SK-N-SH (cell line): ENCODE measurements at regions not wholly inside any gene's neighbourhood (a gene's known extent, or its start where the extent isn't known, plus 50 kb on each side); places are given as distances from the start of the nearest gene placed in this dataset.
A peak's percentile ranks its signal among the peaks of the same experiment; 100 is the strongest.

ENCODE experiments used
- CTCF ChIA-PET: fragments of 300-600, 350-600 bp; formaldehyde crosslinking; extraction: SDS; loops from one replicate; lab custom pipeline; 2021; lab: Yijun Ruan, JAX
- POLR2A ChIA-PET: fragments of 350-600 bp; sonication (Branson Sonifier 250); formaldehyde crosslinking; extraction: SDS; loops from one replicate; lab custom pipeline; 2020; ENCODE audit warnings: antibody characterized with exemption, inconsistent platforms; lab: Yijun Ruan, JAX
- DNase-seq: peaks from one replicate; pipeline ENCODE4 v3.0.0; 2012
- H2AFZ ChIP-seq: fragments of 200-600 bp; sonication (generic); 2 replicates; pipeline ENCODE4 v1.8.1; 2016; ENCODE audit warnings: antibody characterized with exemption, mild to moderate bottlenecking, low read depth
- H3F3A ChIP-seq: fragments of 200-600 bp; sonication (generic); replicated peaks from 2 replicates; pipeline ENCODE3; 2016; ENCODE audit warnings: antibody characterized with exemption, mild to moderate bottlenecking; ENCODE audit not compliant: insufficient read depth
- H3K27ac ChIP-seq, 2 experiments: fragments of 200-500 bp in 1 of 2; fragments of 200-600 bp in 1 of 2; sonication (Bioruptor generic) in 1 of 2; sonication (generic), shearing (Covaris generic) in 1 of 2; 2 replicates each; pipeline versions ENCODE4 v1.5.1 to v1.6.1; 2014 to 2016; ENCODE audit warnings: low read depth in 2 of 2, inconsistent platforms in 1 of 2, low read length in 1 of 2, mild to moderate bottlenecking in 1 of 2, mixed read lengths in 1 of 2
- H3K27me3 ChIP-seq: fragments of 200-600 bp; sonication (generic), shearing (Covaris generic); 2 replicates; pipeline ENCODE4 v1.6.1; 2016; ENCODE audit warnings: mixed run types; ENCODE audit not compliant: insufficient read depth
- H3K36me3 ChIP-seq, 2 experiments: fragments of 200-500 bp in 1 of 2; fragments of 200-600 bp in 1 of 2; sonication (Bioruptor generic) in 1 of 2; sonication (generic) in 1 of 2; replicated peaks in 1 of 2; 2 replicates each; pipeline versions ENCODE3 to v1.5.1; 2014 to 2016; ENCODE audit warnings: low read length in 1 of 2, mild to moderate bottlenecking in 1 of 2; ENCODE audit not compliant: insufficient read depth in 2 of 2, control insufficient read depth in 1 of 2
- H3K4me1 ChIP-seq, 2 experiments: fragments of 200-500 bp in 1 of 2; fragments of 200-600 bp in 1 of 2; sonication (Bioruptor generic) in 1 of 2; sonication (generic), shearing (Covaris generic) in 1 of 2; 2 replicates each; pipeline versions ENCODE4 v1.5.1 to v1.6.1; 2014 to 2016; ENCODE audit warnings: low read depth in 1 of 2, low read length in 1 of 2, mixed run types in 1 of 2; ENCODE audit not compliant: insufficient read depth in 2 of 2, control insufficient read depth in 1 of 2
- H3K4me2 ChIP-seq: fragments of 200-600 bp; sonication (generic), shearing (Covaris generic); 2 replicates; pipeline ENCODE4 v1.6.1; 2017; ENCODE audit warnings: mixed run types
- H3K4me3 ChIP-seq, 2 experiments: fragments of 200-500 bp in 1 of 2; fragments of 200-600 bp in 1 of 2; sonication (Bioruptor generic) in 1 of 2; sonication (generic), shearing (Covaris generic) in 1 of 2; 2 replicates each; pipeline versions ENCODE4 v1.5.1 to v1.8.1; 2014 to 2016; ENCODE audit warnings: low read depth in 2 of 2, inconsistent platforms in 1 of 2, low read length in 1 of 2, mild to moderate bottlenecking in 1 of 2, mixed read lengths in 1 of 2, moderate library complexity in 1 of 2
- H3K79me2 ChIP-seq: fragments of 200-600 bp; sonication (generic); 2 replicates; pipeline ENCODE4 v1.8.1; 2017; ENCODE audit warnings: mild to moderate bottlenecking; ENCODE audit not compliant: insufficient read depth
- H3K9ac ChIP-seq: fragments of 200-600 bp; sonication (generic); 2 replicates; pipeline ENCODE4 v1.6.1; 2017; ENCODE audit warnings: mixed run types
- H3K9me2 ChIP-seq: fragments of 200-600 bp; sonication (generic); 2 replicates; pipeline ENCODE4 v1.6.1; 2017; ENCODE audit warnings: mixed run types
- H3K9me3 ChIP-seq: fragments of 200-600 bp; sonication (generic); 2 replicates; pipeline ENCODE4 v1.6.1; 2017; ENCODE audit warnings: mixed run types, mild to moderate bottlenecking, moderate library complexity
- H4K20me1 ChIP-seq: fragments of 200-600 bp; sonication (generic); 2 replicates; pipeline ENCODE4 v1.6.1; 2017; ENCODE audit warnings: mild to moderate bottlenecking, mixed run types; ENCODE audit not compliant: insufficient read depth
- EZH2phosphoT487 ChIP-seq: fragments of 200-600 bp; sonication (generic); IDR thresholded peaks from 2 replicates; pipeline ENCODE4 v1.6.1; 2017; ENCODE audit warnings: low read depth, mixed run types, mild to moderate bottlenecking, antibody characterized with exemption, moderate library complexity, borderline replicate concordance
- FOXM1 ChIP-seq: IDR thresholded peaks from 2 replicates; pipeline ENCODE4 v1.4.0; 2012; ENCODE audit warnings: low read depth, mild to moderate bottlenecking
- NFIC ChIP-seq: IDR thresholded peaks from 2 replicates; pipeline ENCODE4 v1.4.0; 2012; ENCODE audit warnings: borderline replicate concordance
- PBX3 ChIP-seq: IDR thresholded peaks from 2 replicates; pipeline ENCODE4; 2012
- RXRA ChIP-seq: IDR thresholded peaks from 2 replicates; pipeline ENCODE4 v1.4.0; 2012; ENCODE audit warnings: low read depth, mild to moderate bottlenecking, borderline replicate concordance
- TAF1 ChIP-seq: IDR thresholded peaks from 2 replicates; pipeline ENCODE4 v1.6.1; 2012; ENCODE audit warnings: low read depth, mild to moderate bottlenecking, low read length, moderate library complexity, borderline replicate concordance
- TEAD4 ChIP-seq: IDR thresholded peaks from 2 replicates; pipeline ENCODE4 v1.4.0; 2012; ENCODE audit warnings: mild to moderate bottlenecking, borderline replicate concordance; ENCODE audit not compliant: insufficient read depth
- USF2 ChIP-seq: fragments of 150-350 bp; IDR thresholded peaks from 2 replicates; pipeline ENCODE4 v1.6.1; 2017; ENCODE audit warnings: antibody characterized with exemption, low read length, low read depth, borderline replicate concordance
- WGBS: methylation state at CpG from one replicate; pipeline ENCODE4 v1.1.6; 2017; ENCODE audit warnings: low lambda C conversion rate; 5-methylcytosine and 5-hydroxymethylcytosine counted together
- TF ChIP-seq, protein P1 (sequence below): IDR thresholded peaks from 2 replicates; pipeline ENCODE4 v1.4.0; 2012; ENCODE audit warnings: low read depth

GRCh38 chr17:72536788-72537187 lies 416.0 kb downstream of the SOX9 start:
- CTCF ChIA-PET, result interaction anchor here (0.6 to 4.8 kb wide), 4 partner anchors 10 to 1770 kb away, joined by 3 to 56 read pairs (median 3); no protein-coding TSS in a partner anchor
- Histone ChIP-seq H3K27me3 (no peaks in the 10 kb centered on the region), H3K4me1 (peaks cover 9 to 14% of the 10 kb centered on the region in 2 experiments), H3K9ac (no peak overlapping the region), H2AFZ (no peak overlapping the region), H3K4me3 (no peak overlapping the region), H3K9me3 (no peaks in the 10 kb centered on the region), H4K20me1 (no peaks in the 10 kb centered on the region)
- WGBS, result 98% methylated on average over 9 of the region's 9 CpGs
- TF ChIP-seq NFIC, result no peak
- 0 out of 2 replicates have a peak, but pooled peaks have one; percentile 13 for TF ChIP-seq PBX3
- TF ChIP-seq, all 33 proteins: peak for 1
- POLR2A ChIA-PET, result no interaction called here
- no peak for DNase-seq
- Histone ChIP-seq H3K36me3 (no peaks in the 10 kb centered on the region), H3K4me2 (no peak overlapping the region), H3K27ac (no peak overlapping the region), H3K9me2 (no peaks in the 10 kb centered on the region), H3K79me2 (peaks cover 15% of the 10 kb centered on the region), H3F3A (peaks cover 6% of the 10 kb centered on the region)

DNA sequence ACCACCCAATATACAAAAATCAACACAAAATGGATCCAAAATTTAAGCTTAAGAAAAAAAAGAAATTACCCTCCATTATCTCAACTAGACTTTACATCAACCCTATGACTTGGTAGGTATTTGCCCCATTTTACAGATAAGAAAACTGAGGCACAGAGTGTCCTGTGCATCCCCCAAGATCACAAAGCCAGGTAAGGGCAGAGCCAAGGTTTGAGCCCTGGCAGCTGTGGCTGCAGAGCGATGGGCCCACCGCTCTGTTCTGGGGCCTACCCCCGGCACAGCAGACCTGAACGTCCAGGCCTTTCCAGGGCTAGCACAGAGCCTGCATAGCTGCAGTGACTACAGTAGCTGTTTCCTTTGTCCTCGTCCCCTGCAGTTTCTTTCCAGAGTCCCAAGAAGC lies 417.6 kb downstream of the SOX9 start:
- H3K9ac ChIP-seq, result no peak overlapping the region
- no peaks in the 10 kb centered on the region for H3K9me2 ChIP-seq
- H3K4me3 ChIP-seq, result no peak overlapping the region
- no peak overlapping the region for H3K4me2 ChIP-seq
- 91% methylated on average over 5 of the region's 5 CpGs for WGBS
- no peak overlapping the region for H3K27ac ChIP-seq
- TF ChIP-seq FOXM1, result no peak
- TF ChIP-seq, protein P1, sequence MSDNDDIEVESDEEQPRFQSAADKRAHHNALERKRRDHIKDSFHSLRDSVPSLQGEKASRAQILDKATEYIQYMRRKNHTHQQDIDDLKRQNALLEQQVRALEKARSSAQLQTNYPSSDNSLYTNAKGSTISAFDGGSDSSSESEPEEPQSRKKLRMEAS, result no peak
- TF ChIP-seq, all 33 proteins: peak for 0
- H3F3A ChIP-seq, result peaks cover 6% of the 10 kb centered on the region
- POLR2A ChIA-PET, result interaction anchor here (2.6 kb wide), 1 partner anchor 417 kb away, joined by 14 read pairs; the partner anchor contains the start of gene SOX9
- no peak overlapping the region for H2AFZ ChIP-seq
- H3K4me1 ChIP-seq, result peaks cover 9 to 14% of the 10 kb centered on the region in 2 experiments
- H4K20me1 ChIP-seq, result no peaks in the 10 kb centered on the region
- H3K36me3 ChIP-seq, result no peaks in the 10 kb centered on the region
- no peak for DNase-seq
- CTCF ChIA-PET, result interaction anchor here (0.6 to 4.9 kb wide), 15 partner anchors 18 to 1772 kb away, joined by 3 to 69 read pairs (median 5); partner anchors contain the start of gene SOX9
- H3K27me3 ChIP-seq, result no peaks in the 10 kb centered on the region
- peaks cover 10% of the 10 kb centered on the region for H3K79me2 ChIP-seq
- no peaks in the 10 kb centered on the region for H3K9me3 ChIP-seq

GRCh38 chr17:72538901-72539352 lies 418.1 kb downstream of the SOX9 start:
- Histone ChIP-seq H3K9me3 (no peaks in the 10 kb centered on the region), H3K79me2 (peaks cover 10% of the 10 kb centered on the region), H3K36me3 (no peaks in the 10 kb centered on the region), H3K27me3 (no peaks in the 10 kb centered on the region), H4K20me1 (no peaks in the 10 kb centered on the region), H2AFZ (no peak overlapping the region), H3K4me1 (peaks cover 9 to 14% of the 10 kb centered on the region in 2 experiments), H3K9ac (no peak overlapping the region), H3K4me3 (no peak overlapping the region), H3F3A (peaks cover 6% of the 10 kb centered on the region), H3K27ac (no peak overlapping the region), H3K4me2 (no peak overlapping the region), H3K9me2 (no peaks in the 10 kb centered on the region)
- no peak for DNase-seq
- CTCF ChIA-PET, result interaction anchor here (0.6 to 4.9 kb wide), 35 partner anchors 11 to 1909 kb away, joined by 3 to 69 read pairs (median 5); partner anchors contain the start of gene SOX9
- 97% methylated on average over 13 of the region's 13 CpGs for WGBS
- POLR2A ChIA-PET, result interaction anchor here (2.0 to 2.6 kb wide), 2 partner anchors 163 to 418 kb away, joined by 6 to 14 read pairs; partner anchors contain the start of gene SOX9
- TF ChIP-seq RXRA, result no peak
- TF ChIP-seq EZH2phosphoT487, result no peak
- TF ChIP-seq USF2, result no peak
- no peak for TF ChIP-seq TEAD4
- TF ChIP-seq TAF1, result no peak
